Fibroblast of upper back skin (primary cell): ENCODE measurements at regions not wholly inside any gene's neighbourhood (a gene's known extent, or its start where the extent isn't known, plus 50 kb on each side); places are given as distances from the start of the nearest gene placed in this dataset.
"Not testable (repeated sequence)": the region's sequence is repeated elsewhere in the genome, so short reads cannot be mapped to it uniquely, and the experiment has no call there.

Source experiments
- DNase-seq: peaks from one replicate; pipeline ENCODE4 v3.0.0-alpha.2; 2013

GRCh38 chr21:17238468-17238867 lies 274.4 kb upstream of the CXADR start:
- no peak for DNase-seq

DNA sequence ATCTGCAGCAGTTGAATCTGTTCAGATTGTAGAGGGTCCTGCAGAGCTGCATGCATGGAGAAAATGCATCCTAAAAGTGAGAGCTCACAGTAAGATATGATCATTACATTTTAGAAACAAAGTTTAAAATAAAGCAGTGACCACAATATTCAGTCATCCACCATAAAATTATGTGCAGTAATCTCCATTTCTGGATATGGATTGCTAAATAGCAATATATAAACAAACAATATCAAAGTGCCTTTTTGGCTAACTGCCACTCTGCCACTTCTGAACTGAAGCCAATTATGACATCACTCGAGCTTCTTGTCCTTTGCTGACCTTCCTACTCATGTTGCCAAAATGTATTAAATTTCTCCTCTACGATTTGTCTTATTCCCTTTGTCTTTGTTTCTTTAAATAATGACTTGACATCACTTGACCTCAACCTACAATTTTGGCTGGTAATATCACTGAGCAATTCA lies 262.0 kb upstream of the CXADR start:
- DNase-seq, result no peak

DNA sequence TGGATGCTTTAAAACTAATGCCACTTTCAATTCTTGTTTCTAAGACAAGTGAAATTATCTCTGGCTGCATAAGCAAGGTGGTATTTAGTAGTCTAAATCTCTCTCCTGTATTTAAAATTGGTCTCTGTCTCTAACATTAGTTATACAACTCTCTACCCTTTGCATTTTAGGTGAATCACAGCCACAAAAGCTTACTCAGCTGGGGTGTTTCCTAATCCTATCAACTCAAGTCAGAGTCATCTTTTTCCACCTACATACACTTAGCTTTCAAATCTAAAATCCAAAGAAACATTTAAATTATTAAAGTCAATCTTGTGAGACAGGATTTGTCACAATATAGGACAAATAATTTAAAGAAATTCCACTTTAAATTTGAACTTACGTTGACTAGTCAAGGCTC lies 255.1 kb upstream of the CXADR start:
- peak; percentile 1 for DNase-seq

- DNase-seq, result no peak
Measured at GRCh38 chr21:17264182-17264581, 248.7 kb upstream of the CXADR start.

DNA sequence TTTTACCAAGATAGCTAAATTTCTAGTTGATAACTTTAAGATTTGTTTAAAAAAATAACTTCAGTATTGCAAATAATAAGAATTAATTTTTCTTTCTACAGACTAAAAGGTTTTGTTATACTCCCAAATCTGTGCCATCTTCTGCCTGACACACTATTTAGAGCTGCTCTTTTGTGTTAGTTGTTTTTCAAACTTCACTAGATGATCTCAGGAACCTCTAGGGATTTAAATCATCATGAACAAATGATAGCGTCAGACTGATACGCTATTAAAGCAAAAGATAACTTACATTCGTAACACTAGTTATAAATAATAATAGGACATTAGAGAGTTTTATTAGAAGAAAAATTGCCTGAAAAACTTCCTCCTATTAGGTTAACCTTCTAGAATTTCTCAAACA lies 243.1 kb upstream of the CXADR start:
- DNase-seq, result no peak

GRCh38 chr21:17270229-17270628 lies 242.6 kb upstream of the CXADR start:
- DNase-seq, result peak; percentile 41

GRCh38 chr21:17279663-17280062 lies 233.2 kb upstream of the CXADR start:
- DNase-seq, result no peak

GRCh38 chr21:17293016-17293562 lies 219.8 kb upstream of the CXADR start:
- not testable (repeated sequence) for DNase-seq

DNA sequence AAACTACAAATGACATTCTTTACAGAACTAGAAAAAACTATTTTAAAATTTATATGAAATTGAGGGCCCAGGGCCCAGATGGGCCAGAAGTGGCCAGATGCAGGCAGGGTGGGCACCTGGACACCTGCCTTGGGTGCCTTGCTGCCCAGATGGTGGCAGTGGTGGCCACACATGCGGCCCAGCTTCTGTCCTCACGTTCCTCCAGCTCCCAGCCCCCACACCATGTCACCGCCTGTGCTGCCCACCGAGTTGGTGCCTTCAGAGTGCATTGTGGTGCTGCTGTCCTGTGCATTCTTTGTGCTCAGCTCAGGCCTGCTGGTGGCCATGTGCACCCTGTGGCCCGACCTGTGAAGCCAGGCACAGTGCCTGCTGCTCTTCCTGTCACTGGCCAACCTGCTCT lies 216.8 kb upstream of the CXADR start:
- no peak for DNase-seq

DNA sequence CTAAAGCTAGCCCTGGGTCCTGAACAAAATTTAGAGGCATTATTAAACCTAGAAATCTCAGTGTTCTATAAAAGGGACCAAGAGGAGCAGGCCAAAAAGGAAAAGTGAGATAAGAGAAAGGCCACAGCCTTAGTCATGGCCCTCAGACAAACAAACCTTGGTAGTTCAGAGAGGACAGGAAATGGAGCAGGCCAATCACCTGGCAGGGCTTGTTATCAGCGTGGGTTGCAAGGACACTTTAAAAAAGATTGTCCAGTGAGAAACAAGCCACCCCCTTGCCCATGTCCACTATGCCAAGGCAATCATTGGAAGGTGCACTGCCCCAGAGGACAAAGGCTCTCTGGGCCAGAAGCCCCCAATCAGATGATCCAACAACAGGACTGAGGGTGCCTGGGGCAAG lies 213.3 kb upstream of the CXADR start:
- not testable (repeated sequence) for DNase-seq

DNA sequence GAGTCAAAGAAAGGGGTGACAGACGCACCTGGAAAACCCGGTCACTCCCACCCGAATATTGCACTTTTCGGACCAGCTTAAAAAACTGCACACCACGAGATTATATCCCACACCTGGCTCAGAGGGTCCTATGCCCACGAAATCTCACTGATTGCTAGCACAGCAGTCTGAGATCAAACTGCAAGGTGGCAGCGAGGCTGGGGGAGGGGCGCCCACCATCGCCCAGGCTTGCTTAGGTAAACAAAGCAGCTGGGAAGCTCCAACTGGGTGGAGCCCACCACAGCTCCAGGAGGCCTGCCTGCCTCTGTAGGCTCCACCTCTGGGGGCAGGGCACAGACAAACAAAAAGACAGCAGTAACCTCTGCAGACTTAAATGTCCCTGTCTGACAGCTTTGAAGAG lies 185.1 kb upstream of the CXADR start:
- DNase-seq, result not testable (repeated sequence)

DNA sequence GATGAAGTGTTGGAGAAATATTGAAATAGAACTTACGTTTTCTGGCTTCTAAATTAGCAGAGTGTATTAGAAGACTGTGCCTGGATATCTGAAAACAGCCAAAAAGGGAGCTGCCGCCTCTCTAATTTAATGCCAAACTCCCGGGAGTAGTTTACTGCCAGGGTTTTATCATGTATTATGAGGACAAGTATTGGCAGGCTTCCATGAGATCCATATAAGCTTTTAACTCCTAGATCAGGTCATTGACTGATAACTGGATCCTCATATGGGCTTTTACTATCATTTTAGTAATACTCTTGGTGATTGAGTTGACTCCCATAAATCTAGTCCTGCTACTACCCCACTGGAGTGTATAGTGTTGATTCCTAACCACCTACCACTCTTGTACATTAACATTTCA lies 178.4 kb upstream of the CXADR start:
- no peak for DNase-seq

DNA sequence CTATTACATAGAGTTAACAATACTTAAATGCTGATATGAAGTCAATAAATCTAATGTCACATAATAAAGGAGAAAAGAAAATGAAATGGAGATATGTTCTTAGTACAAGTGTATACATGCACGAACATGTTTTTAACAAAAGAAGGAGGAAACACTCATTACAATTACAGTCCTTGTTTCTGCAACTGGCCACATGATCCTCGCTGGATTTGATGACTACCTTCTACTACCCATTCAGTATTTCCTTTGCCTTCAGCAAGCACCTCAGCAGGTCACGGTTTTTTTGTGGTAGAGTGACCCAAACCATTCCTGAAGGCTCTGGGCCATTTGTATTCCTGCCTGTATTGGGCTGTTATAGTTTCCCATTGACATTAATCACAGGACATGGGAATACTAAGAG lies 172.8 kb upstream of the CXADR start:
- DNase-seq, result no peak

GRCh38 chr21:17343055-17343454 lies 169.8 kb upstream of the CXADR start:
- peak; percentile 2 for DNase-seq

GRCh38 chr21:17348357-17348756 lies 164.5 kb upstream of the CXADR start:
- no peak for DNase-seq

GRCh38 chr21:17348849-17349248 lies 164.0 kb upstream of the CXADR start:
- no peak for DNase-seq

DNA sequence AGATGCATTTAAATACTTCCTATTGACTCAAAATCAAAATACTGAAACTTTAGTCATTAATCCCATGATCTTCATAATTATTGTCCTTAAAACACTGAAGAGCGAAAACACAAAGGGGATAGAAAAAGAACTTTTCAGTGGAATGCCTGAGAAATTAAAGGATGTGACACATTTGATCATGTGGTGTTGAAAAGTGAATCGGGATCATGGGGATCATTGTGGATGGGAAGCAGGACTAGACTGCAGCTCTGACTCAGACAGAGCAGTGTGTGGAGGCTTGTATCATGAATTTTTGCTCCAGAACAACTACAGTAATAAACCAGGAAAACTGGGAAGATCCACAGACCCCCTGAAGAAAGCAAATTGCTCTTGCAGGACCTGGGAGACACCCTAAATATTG lies 161.1 kb upstream of the CXADR start:
- no peak for DNase-seq

- DNase-seq, result no peak
Measured at GRCh38 chr21:17352996-17353655, 159.7 kb upstream of the CXADR start.

GRCh38 chr21:17359781-17360180 lies 153.1 kb upstream of the CXADR start:
- DNase-seq, result no peak

DNA sequence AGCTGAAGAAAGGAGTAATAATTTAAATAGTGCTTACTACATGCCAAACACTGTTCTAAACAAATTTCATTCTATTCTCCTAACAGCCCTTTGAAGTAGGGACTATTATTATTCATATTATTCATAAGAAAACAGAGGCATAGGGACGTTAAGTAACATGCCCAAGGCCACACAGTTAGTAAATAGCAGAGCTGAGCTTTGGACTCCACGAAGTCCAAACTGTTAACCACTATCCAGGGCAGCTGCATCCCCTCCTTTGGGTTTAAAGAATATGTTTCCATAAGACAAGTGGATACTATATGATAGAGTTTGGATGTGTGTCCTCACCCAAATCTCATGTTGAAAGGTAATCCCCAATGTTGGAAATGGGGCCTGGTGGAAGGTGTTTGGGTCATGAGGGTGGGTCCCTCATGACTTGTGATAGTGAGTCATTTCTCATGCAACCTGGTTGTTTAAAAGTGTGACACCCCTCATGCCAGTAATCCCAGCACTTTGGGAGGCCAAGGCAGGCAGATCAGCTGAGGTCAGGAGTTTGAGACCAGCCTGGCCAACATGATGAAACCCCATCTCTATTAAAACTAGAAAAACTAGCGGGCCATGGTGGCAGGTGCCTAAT lies 144.0 kb upstream of the CXADR start:
- DNase-seq, result no peak

DNA sequence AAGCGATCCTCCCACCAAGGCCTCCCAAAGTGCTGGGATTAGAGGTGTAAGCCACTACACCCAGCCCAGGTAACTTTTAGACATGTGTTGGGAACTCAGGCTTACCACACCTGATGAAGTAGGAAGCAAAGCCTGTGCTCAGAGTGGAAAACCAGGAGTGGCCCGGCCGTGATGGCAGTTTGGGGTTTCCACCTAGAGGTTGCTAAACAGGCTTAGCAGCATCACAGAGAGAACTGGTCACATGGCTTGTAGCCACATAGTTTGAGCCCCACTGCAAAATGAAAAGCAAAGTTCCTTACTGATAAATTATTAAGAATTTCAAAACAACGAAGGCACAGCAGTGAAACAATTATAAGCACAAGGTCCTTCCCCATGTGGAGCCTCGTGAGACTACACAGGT lies 142.6 kb upstream of the CXADR start:
- no peak for DNase-seq

GRCh38 chr21:17370916-17371315 lies 141.9 kb upstream of the CXADR start:
- DNase-seq, result no peak

DNA sequence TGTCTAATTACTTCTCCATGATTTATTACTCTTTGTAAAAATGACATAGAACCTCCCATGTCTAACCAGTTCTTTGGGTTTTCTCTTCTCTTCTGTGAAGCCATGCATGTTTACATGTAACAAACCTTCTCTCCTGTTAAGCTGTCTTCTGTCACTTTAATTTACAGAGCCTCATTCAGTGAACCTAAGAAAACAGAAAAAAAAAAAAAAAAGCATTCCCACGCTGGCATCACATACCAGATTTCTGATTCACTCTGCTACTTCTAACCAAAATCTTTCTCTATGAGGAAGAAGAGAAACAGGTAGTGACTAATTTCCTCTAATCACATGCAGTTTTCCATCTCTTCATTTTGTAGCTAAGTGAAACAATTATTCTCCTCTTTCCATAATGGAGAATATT lies 141.4 kb upstream of the CXADR start:
- no peak for DNase-seq

DNA sequence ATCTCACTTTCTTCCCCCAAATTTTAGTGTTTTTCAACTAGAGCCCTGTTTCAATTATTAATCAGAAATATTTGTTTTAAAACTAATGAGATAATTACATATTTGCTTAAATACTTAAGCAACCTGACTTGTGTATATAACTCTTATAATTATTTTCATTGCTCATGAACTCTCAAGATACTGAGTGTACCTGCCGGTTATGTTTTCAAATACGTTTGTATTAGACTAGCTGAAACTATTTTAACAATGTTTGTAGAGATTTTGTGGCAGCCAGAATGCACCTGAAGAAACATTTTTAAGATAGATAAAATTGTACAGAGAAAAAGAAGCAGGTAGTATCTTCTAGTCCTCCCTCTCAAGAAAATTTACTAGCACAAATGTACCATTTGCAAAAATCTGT lies 140.6 kb upstream of the CXADR start:
- no peak for DNase-seq

DNA sequence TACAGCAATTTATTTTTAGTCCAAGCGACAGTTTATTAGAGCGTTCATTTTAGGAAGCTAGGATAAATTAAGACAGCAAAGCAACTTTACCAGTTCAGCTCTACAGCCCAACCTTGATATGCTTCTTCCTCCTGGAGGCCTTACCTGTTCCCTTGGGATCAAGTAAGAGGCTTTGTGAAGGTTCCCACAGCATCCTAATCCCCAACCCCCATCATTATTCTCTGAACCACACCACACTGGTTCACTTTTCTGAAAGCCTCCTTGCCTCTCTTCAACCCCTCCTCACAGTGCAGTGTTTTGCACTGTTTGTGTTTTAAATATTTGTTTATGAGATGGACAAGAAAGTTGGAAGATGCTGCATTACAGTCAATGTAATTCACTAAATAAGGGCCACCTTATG lies 126.3 kb upstream of the CXADR start:
- DNase-seq, result no peak
